MG63 (cell line): ENCODE measurements at regions not wholly inside any gene's neighbourhood (a gene's known extent, or its start where the extent isn't known, plus 50 kb on each side); places are given as distances from the start of the nearest gene placed in this dataset.

Experiments used
- DNase-seq: peaks from one replicate; pipeline ENCODE4 v3.0.0-alpha.2; 2020
- H3K27me3 ChIP-seq: fragments of 250-450 bp; sonication (Bioruptor Pico); 2 replicates; pipeline ENCODE4 v1.5.1; 2020; ENCODE audit warnings: mild to moderate bottlenecking, moderate library complexity
- H3K36me3 ChIP-seq: fragments of 250-450 bp; sonication (Bioruptor Pico); 2 replicates; pipeline ENCODE4 v1.5.1; 2020; ENCODE audit warnings: mild to moderate bottlenecking, moderate library complexity
- H3K4me3 ChIP-seq: fragments of 250-450 bp; sonication (Bioruptor Pico); 2 replicates; pipeline ENCODE4 v1.5.1; 2020; ENCODE audit warnings: mild to moderate bottlenecking, moderate library complexity
- H3K9me3 ChIP-seq: fragments of 250-450 bp; sonication (Bioruptor Pico); 2 replicates; pipeline ENCODE4 v1.5.1; 2020; ENCODE audit warnings: mild to moderate bottlenecking, moderate library complexity

GRCh38 chr9:73810585-73811215 lies 659.0 kb downstream of the ANXA1 start:
- Histone ChIP-seq H3K36me3 (no peaks in the 10 kb centered on the region), H3K27me3 (no peaks in the 10 kb centered on the region), H3K9me3 (no peaks in the 10 kb centered on the region), H3K4me3 (no peak overlapping the region)
- DNase-seq = no peak

- Histone ChIP-seq H3K4me3 (no peak overlapping the region), H3K9me3 (no peaks in the 10 kb centered on the region), H3K27me3 (no peaks in the 10 kb centered on the region), H3K36me3 (no peaks in the 10 kb centered on the region)
- no peak for DNase-seq
Observed at GRCh38 chr9:73813546-73813945, 661.9 kb downstream of the ANXA1 start.

GRCh38 chr9:73816905-73817304 lies 665.2 kb downstream of the ANXA1 start:
- H3K27me3 ChIP-seq = no peaks in the 10 kb centered on the region
- H3K36me3 ChIP-seq = no peaks in the 10 kb centered on the region
- no peak overlapping the region for H3K4me3 ChIP-seq
- DNase-seq = no peak
- H3K9me3 ChIP-seq = no peaks in the 10 kb centered on the region

GRCh38 chr9:73824671-73825070 lies 672.5 kb upstream of the RORB start:
- no peaks in the 10 kb centered on the region for H3K36me3 ChIP-seq
- H3K9me3 ChIP-seq = no peaks in the 10 kb centered on the region
- DNase-seq = no peak
- H3K4me3 ChIP-seq = no peak overlapping the region
- H3K27me3 ChIP-seq = no peaks in the 10 kb centered on the region

- Histone ChIP-seq H3K4me3 (no peak overlapping the region), H3K36me3 (no peaks in the 10 kb centered on the region), H3K9me3 (no peaks in the 10 kb centered on the region), H3K27me3 (no peaks in the 10 kb centered on the region)
- no peak for DNase-seq
Observed at GRCh38 chr9:73838871-73839270, 658.3 kb upstream of the RORB start.

GRCh38 chr9:73839471-73839870 lies 657.7 kb upstream of the RORB start:
- Histone ChIP-seq H3K9me3 (no peaks in the 10 kb centered on the region), H3K36me3 (no peaks in the 10 kb centered on the region), H3K27me3 (no peaks in the 10 kb centered on the region), H3K4me3 (no peak overlapping the region)
- no peak for DNase-seq

GRCh38 chr9:73841018-73841417 lies 656.1 kb upstream of the RORB start:
- Histone ChIP-seq H3K4me3 (no peak overlapping the region), H3K27me3 (no peaks in the 10 kb centered on the region), H3K36me3 (no peaks in the 10 kb centered on the region), H3K9me3 (no peaks in the 10 kb centered on the region)
- DNase-seq = no peak

GRCh38 chr9:73844135-73844534 lies 653.0 kb upstream of the RORB start:
- Histone ChIP-seq H3K4me3 (no peak overlapping the region), H3K9me3 (no peaks in the 10 kb centered on the region), H3K36me3 (no peaks in the 10 kb centered on the region), H3K27me3 (no peaks in the 10 kb centered on the region)
- DNase-seq = no peak

GRCh38 chr9:73845539-73845938 lies 651.6 kb upstream of the RORB start:
- DNase-seq = no peak
- H3K27me3 ChIP-seq = no peaks in the 10 kb centered on the region
- H3K9me3 ChIP-seq = no peaks in the 10 kb centered on the region
- no peak overlapping the region for H3K4me3 ChIP-seq
- no peaks in the 10 kb centered on the region for H3K36me3 ChIP-seq

- H3K36me3 ChIP-seq = no peaks in the 10 kb centered on the region
- DNase-seq = no peak
- H3K27me3 ChIP-seq = no peaks in the 10 kb centered on the region
- no peak overlapping the region for H3K4me3 ChIP-seq
- no peaks in the 10 kb centered on the region for H3K9me3 ChIP-seq
Observed at GRCh38 chr9:73845954-73846690, 651.0 kb upstream of the RORB start.

GRCh38 chr9:73847536-73847935 lies 649.6 kb upstream of the RORB start:
- Histone ChIP-seq H3K9me3 (no peaks in the 10 kb centered on the region), H3K36me3 (no peaks in the 10 kb centered on the region), H3K27me3 (no peaks in the 10 kb centered on the region), H3K4me3 (no peak overlapping the region)
- DNase-seq = no peak

- H3K36me3 ChIP-seq = no peaks in the 10 kb centered on the region
- H3K27me3 ChIP-seq = no peaks in the 10 kb centered on the region
- no peak for DNase-seq
- H3K4me3 ChIP-seq = no peak overlapping the region
- H3K9me3 ChIP-seq = no peaks in the 10 kb centered on the region
Observed at GRCh38 chr9:73853549-73853948, 643.6 kb upstream of the RORB start.

- Histone ChIP-seq H3K27me3 (no peaks in the 10 kb centered on the region), H3K4me3 (no peak overlapping the region), H3K36me3 (no peaks in the 10 kb centered on the region), H3K9me3 (no peaks in the 10 kb centered on the region)
- DNase-seq = no peak
Observed at GRCh38 chr9:73855206-73855605, 641.9 kb upstream of the RORB start.

GRCh38 chr9:73863924-73864323 lies 633.2 kb upstream of the RORB start:
- Histone ChIP-seq H3K36me3 (no peaks in the 10 kb centered on the region), H3K27me3 (no peaks in the 10 kb centered on the region), H3K9me3 (no peaks in the 10 kb centered on the region), H3K4me3 (no peak overlapping the region)
- peak; percentile 0 for DNase-seq

GRCh38 chr9:73866451-73866850 lies 630.7 kb upstream of the RORB start:
- H3K27me3 ChIP-seq = no peaks in the 10 kb centered on the region
- no peaks in the 10 kb centered on the region for H3K9me3 ChIP-seq
- no peaks in the 10 kb centered on the region for H3K36me3 ChIP-seq
- no peak overlapping the region for H3K4me3 ChIP-seq
- no peak for DNase-seq

- H3K4me3 ChIP-seq = no peak overlapping the region
- H3K36me3 ChIP-seq = no peaks in the 10 kb centered on the region
- DNase-seq = peak; percentile 62
- no peaks in the 10 kb centered on the region for H3K27me3 ChIP-seq
- no peaks in the 10 kb centered on the region for H3K9me3 ChIP-seq
Observed at GRCh38 chr9:73869264-73869663, 627.9 kb upstream of the RORB start.

GRCh38 chr9:73871636-73872035 lies 625.5 kb upstream of the RORB start:
- no peak for DNase-seq
- H3K4me3 ChIP-seq = no peak overlapping the region
- H3K9me3 ChIP-seq = no peaks in the 10 kb centered on the region
- no peaks in the 10 kb centered on the region for H3K36me3 ChIP-seq
- no peaks in the 10 kb centered on the region for H3K27me3 ChIP-seq

GRCh38 chr9:73872701-73873100 lies 624.4 kb upstream of the RORB start:
- Histone ChIP-seq H3K4me3 (no peak overlapping the region), H3K9me3 (no peaks in the 10 kb centered on the region), H3K27me3 (no peaks in the 10 kb centered on the region), H3K36me3 (no peaks in the 10 kb centered on the region)
- no peak for DNase-seq
